ENCODE measurements at regions not wholly inside any gene's neighbourhood (a gene's known extent, or its start where the extent isn't known, plus 50 kb on each side); places are given as distances from the start of the nearest gene placed in this dataset.

GRCh38 chr12:94073441-94074051 is 74.8 kb upstream of the PLXNC1 start:
- peaks cover 19% of the 10 kb centered on the region for H3K4me1 ChIP-seq
- no peak overlapping the region for H3K4me2 ChIP-seq
- TF ChIP-seq Cebpa-rat (IDR thresholded peaks at IDR 0.05), result no peak
- H3K4me3 ChIP-seq, result no peak overlapping the region
- peaks cover 5% of the 10 kb centered on the region; the same call in 1 of the 2 replicates for H3K9me3 ChIP-seq
- H3K27ac ChIP-seq, result no peak overlapping the region
- no peaks in the 10 kb centered on the region for H3K27me3 ChIP-seq
- H3K9ac ChIP-seq, result no peak overlapping the region
- H3K36me3 ChIP-seq, result no peaks in the 10 kb centered on the region
- H4K20me1 ChIP-seq, result no peaks in the 10 kb centered on the region

DNA sequence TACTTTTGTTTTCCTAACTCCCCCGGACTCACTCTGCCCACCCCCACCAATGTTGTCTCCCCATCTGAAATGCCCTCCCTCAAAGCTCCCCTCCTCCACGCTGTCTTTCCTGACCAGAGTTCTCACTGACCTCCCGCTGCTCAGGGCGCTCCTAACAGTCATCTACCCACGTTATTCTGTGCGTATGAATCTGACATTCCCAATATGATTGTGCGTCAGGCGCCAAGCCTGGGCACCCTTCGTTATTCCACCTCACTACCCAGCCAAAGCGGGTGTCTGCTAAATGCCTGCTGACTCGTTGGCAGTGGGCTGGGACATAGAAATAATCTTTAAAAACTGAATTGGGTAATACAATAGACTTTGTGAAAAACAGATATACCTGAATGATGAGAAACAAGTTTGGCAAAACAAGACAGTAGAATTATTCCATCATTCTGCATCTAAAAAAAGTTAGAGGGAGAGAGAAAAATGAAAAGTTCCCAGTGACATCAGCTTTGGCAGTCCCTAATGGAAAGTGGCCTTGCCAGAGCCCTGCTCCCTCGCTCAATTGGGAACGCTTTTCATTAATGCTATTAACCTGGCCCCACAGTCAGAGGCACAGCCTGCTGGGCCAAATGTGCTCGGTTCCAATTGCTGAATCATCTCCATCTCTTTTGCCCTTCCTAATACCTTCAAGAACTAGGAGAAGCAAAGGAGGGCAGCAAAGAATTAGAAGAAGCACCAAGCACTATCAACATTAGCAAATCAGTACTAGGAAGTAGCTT is 74.0 kb upstream of the PLXNC1 start:
- H3K36me3 ChIP-seq, result no peaks in the 10 kb centered on the region
- H3K4me1 ChIP-seq, result peaks cover 20% of the 10 kb centered on the region
- H3K4me2 ChIP-seq, result no peak overlapping the region
- no peaks in the 10 kb centered on the region for H4K20me1 ChIP-seq
- H3K9ac ChIP-seq, result no peak overlapping the region
- no peak overlapping the region for H3K4me3 ChIP-seq
- no peaks in the 10 kb centered on the region for H3K27me3 ChIP-seq
- TF ChIP-seq Cebpa-rat (IDR thresholded peaks at IDR 0.05), result no peak
- no peak overlapping the region for H3K27ac ChIP-seq
- H3K9me3 ChIP-seq, result no peaks in the 10 kb centered on the region

DNA sequence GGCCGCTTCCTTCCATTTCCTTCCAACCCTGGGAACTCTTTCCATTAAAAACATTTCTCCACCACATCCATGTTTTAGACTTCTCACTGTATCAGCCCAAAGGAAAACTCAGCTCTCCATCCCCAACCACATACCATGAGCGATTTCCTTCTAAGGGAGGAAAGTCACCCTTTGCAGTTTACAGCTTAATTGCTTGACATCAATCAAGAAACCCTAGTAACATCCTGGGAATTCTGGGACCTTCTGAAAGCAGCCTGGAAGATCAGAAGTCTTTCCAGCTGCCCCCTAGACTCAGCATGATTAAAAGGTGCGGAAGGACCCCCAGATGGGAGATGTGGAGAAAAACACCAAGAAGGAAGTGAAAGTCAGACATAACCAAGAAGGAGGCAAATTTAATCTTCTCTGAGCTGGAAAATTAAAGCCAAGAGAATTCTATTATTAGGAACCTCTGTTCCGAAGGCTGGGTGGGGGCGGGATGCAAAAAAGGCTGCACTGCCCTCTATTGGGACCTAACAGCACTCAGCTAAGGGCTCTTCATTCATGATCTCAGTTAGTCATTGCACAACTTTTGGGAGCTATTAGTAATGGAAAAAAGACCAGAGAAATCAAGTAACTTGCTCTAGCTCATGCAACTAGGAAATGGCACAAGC is 73.3 kb upstream of the PLXNC1 start:
- Histone ChIP-seq H4K20me1 (no peaks in the 10 kb centered on the region), H3K27ac (no peak overlapping the region), H3K9me3 (no peaks in the 10 kb centered on the region), H3K27me3 (no peaks in the 10 kb centered on the region), H3K4me2 (peak overlapping the region; percentile 18; the same call in 1 of the 2 replicates), H3K4me1 (peaks cover 20% of the 10 kb centered on the region), H3K36me3 (no peaks in the 10 kb centered on the region), H3K9ac (no peak overlapping the region), H3K4me3 (no peak overlapping the region)
- TF ChIP-seq Cebpa-rat (IDR thresholded peaks at IDR 0.05), result 0 out of 2 replicates have a peak, but pooled peaks have one; percentile 61

- Histone ChIP-seq H3K4me1 (peaks cover 20% of the 10 kb centered on the region), H3K9ac (no peak overlapping the region), H3K27me3 (no peaks in the 10 kb centered on the region), H3K4me3 (no peak overlapping the region), H3K27ac (no peak overlapping the region), H3K9me3 (no peaks in the 10 kb centered on the region), H3K4me2 (no peak overlapping the region), H3K36me3 (no peaks in the 10 kb centered on the region), H4K20me1 (no peaks in the 10 kb centered on the region)
- TF ChIP-seq Cebpa-rat (IDR thresholded peaks at IDR 0.05), result no peak
These were observed 71.2 kb upstream of the PLXNC1 start for GRCh38 chr12:94077209-94077608.

- H3K9ac ChIP-seq, result no peak overlapping the region
- H3K36me3 ChIP-seq, result no peaks in the 10 kb centered on the region
- peaks cover 20% of the 10 kb centered on the region for H3K4me1 ChIP-seq
- no peak overlapping the region for H3K27ac ChIP-seq
- no peaks in the 10 kb centered on the region for H4K20me1 ChIP-seq
- no peaks in the 10 kb centered on the region for H3K27me3 ChIP-seq
- no peak for TF ChIP-seq Cebpa-rat (IDR thresholded peaks at IDR 0.05)
- H3K4me3 ChIP-seq, result no peak overlapping the region
- no peaks in the 10 kb centered on the region for H3K9me3 ChIP-seq
- 0 out of 2 replicates have a peak overlapping the region, but pooled peaks have one; percentile 4 for H3K4me2 ChIP-seq
These were observed 70.1 kb upstream of the PLXNC1 start for GRCh38 chr12:94078138-94078723.

- Histone ChIP-seq H3K4me3 (no peak overlapping the region), H3K9me3 (no peaks in the 10 kb centered on the region), H3K4me2 (no peak overlapping the region), H3K27me3 (no peaks in the 10 kb centered on the region), H3K4me1 (peaks cover 20% of the 10 kb centered on the region), H3K27ac (no peak overlapping the region), H4K20me1 (no peaks in the 10 kb centered on the region), H3K36me3 (no peaks in the 10 kb centered on the region), H3K9ac (no peak overlapping the region)
- TF ChIP-seq Cebpa-rat (IDR thresholded peaks at IDR 0.05), result no peak
These were observed 69.5 kb upstream of the PLXNC1 start for GRCh38 chr12:94078736-94079509.

GRCh38 chr12:94079566-94080340 is 68.6 kb upstream of the PLXNC1 start:
- H3K27me3 ChIP-seq, result no peaks in the 10 kb centered on the region
- no peak overlapping the region for H3K4me3 ChIP-seq
- H3K4me2 ChIP-seq, result no peak overlapping the region
- 0 out of 2 replicates have a peak, but pooled peaks cover under 1% of the 10 kb centered on the region for H3K9me3 ChIP-seq
- H3K4me1 ChIP-seq, result peaks cover 20% of the 10 kb centered on the region
- H3K9ac ChIP-seq, result no peak overlapping the region
- peak; percentile 70; the same call in 1 of the 2 replicates for TF ChIP-seq Cebpa-rat (IDR thresholded peaks at IDR 0.05)
- H3K27ac ChIP-seq, result no peak overlapping the region
- no peaks in the 10 kb centered on the region for H3K36me3 ChIP-seq
- no peaks in the 10 kb centered on the region for H4K20me1 ChIP-seq

GRCh38 chr12:94080341-94081009 is 67.9 kb upstream of the PLXNC1 start:
- peaks cover 15% of the 10 kb centered on the region for H3K4me1 ChIP-seq
- peaks cover 8% of the 10 kb centered on the region; the same call in 1 of the 2 replicates for H3K9me3 ChIP-seq
- no peak for TF ChIP-seq Cebpa-rat (IDR thresholded peaks at IDR 0.05)
- H3K9ac ChIP-seq, result no peak overlapping the region
- H3K27me3 ChIP-seq, result no peaks in the 10 kb centered on the region
- H3K4me3 ChIP-seq, result no peak overlapping the region
- H3K4me2 ChIP-seq, result no peak overlapping the region
- H4K20me1 ChIP-seq, result no peaks in the 10 kb centered on the region
- H3K36me3 ChIP-seq, result no peaks in the 10 kb centered on the region
- H3K27ac ChIP-seq, result no peak overlapping the region

Measured in BLaER1 (cell line).